Adrenal gland (tissue), 5 donors: ENCODE measurements at regions not wholly inside any gene's neighbourhood (a gene's known extent, or its start where the extent isn't known, plus 50 kb on each side); places are given as distances from the start of the nearest gene placed in this dataset.

ENCODE experiments used
- CTCF ChIP-seq, 6 experiments: fragments of 450-650 bp in 4 of 6; fragments of 200-600 bp in 2 of 6; sonication (generic) in 1 of 6; IDR thresholded peaks; 1 replicate in 5 of 6; 2 replicates in 1 of 6; pipeline versions ENCODE4 v1.5.1 to v1.8.0; 2016 to 2021; ENCODE audit warnings: antibody characterized with exemption in 6 of 6, mild to moderate bottlenecking in 2 of 6, moderate library complexity in 1 of 6
- POLR2A ChIP-seq, 2 donors: fragments of 450-650 bp; IDR thresholded peaks; one replicate each; pipeline ENCODE4 v1.6.1; 2017; ENCODE audit warnings: antibody characterized with exemption in 2 of 2, mild to moderate bottlenecking in 2 of 2, moderate library complexity in 1 of 2
- donor health status: DM: no; HTN: no; CAD: no.

DNA sequence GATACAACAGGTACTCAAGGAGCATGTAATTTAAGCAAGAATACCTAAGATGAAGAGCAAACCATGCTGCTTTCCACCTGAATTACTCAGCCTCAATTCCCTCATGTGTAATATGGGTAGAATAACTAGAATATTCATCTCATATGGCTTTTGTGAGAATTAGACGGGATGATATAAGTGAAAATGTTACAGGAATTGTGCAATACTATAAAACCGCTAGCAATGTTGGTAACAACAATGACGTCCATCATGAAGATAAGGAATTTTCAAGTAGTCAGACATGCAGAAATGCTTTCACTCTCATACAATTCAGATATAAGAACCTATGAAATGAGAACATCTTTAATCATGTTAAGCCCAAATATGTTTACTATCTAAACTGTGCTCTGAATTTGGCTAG lies 2106.6 kb upstream of the CELF4 start:
- TF ChIP-seq CTCF (IDR thresholded peaks at IDR 0.05) (no peak), POLR2A (IDR thresholded peaks at IDR 0.05) (no peak)
